ENCODE measurements at regions not wholly inside any gene's neighbourhood (a gene's known extent, or its start where the extent isn't known, plus 50 kb on each side); places are given as distances from the start of the nearest gene placed in this dataset.

DNA sequence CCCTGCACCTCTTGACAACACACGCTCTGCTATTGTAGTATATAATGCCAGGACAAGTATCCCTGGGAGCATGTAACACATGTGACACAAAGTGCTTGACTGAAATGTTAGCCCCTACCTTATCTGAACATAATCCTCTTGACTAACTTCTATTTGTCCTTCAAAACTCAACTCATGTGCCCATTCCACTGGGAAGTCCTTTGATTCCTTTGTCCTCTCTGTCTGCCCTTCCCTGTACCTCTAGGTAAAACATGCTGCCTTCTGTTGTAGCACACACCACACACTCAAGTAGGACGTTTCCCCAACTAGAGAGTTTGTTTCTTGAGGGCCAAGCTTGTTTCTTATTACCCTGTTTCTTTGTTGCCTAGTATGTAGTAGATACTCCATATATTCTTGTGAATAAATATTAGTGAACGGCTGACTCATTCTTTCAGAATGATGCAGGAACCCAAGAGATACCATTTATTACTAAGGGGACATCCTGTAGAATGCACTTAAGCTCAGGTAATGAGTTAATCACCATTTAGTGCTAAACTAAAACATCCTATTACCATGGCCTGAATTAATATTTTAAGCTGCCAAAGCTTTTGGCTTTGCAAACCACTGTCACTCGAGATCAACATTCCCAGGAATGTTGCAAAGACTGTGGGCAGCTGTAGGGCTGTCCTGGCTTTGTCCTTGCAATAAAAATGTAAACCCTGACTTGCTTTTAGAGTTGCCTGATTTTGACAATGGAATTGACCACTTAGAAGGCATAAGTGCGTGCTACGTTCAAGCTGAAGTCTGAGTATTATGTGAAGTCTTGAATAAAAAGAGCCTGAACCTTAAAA, 313.4 kb downstream of the COG6 start:
- H3K4me3 ChIP-seq (ENCODE audit: low read depth, low read length): no peak overlapping the region
- TF ChIP-seq, protein P1, sequence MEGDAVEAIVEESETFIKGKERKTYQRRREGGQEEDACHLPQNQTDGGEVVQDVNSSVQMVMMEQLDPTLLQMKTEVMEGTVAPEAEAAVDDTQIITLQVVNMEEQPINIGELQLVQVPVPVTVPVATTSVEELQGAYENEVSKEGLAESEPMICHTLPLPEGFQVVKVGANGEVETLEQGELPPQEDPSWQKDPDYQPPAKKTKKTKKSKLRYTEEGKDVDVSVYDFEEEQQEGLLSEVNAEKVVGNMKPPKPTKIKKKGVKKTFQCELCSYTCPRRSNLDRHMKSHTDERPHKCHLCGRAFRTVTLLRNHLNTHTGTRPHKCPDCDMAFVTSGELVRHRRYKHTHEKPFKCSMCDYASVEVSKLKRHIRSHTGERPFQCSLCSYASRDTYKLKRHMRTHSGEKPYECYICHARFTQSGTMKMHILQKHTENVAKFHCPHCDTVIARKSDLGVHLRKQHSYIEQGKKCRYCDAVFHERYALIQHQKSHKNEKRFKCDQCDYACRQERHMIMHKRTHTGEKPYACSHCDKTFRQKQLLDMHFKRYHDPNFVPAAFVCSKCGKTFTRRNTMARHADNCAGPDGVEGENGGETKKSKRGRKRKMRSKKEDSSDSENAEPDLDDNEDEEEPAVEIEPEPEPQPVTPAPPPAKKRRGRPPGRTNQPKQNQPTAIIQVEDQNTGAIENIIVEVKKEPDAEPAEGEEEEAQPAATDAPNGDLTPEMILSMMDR (IDR thresholded peaks at IDR 0.05; ENCODE audit: insufficient read depth, low read depth, low read length, missing control alignments): no peak
- peak; percentile 28 for DNase-seq (ENCODE audit: low read depth)

DNA sequence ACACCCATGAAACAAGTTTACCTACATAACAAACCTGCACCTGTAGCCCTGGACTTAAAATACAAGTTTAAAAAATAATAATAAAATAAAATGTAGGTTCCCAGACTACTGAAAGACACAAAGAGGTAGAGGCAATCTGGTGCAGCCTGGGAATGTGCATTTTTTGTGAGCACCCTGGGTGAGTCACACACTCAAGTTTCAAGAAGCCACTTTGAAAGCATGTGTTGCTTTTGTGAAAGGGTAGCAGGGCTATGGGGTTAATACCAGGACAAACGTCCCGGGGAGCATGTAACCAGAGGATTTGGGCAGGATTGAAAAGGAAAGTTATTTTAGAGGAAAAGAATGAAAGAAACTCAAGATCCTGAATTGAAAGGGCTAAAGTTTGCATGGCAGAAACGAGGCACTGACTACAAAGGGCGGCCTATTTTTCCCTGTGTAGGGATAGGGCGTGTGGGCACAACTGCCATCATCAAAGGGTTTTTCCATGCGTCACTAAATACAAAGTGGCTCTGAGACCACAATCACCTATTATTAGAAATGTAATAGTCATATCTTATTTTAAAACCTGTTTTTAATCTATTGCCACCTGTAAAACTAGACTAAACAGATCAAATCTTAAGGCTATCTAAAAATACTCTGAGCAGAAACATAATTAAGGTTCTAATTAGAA, 314.9 kb downstream of the COG6 start:
- no peak overlapping the region for H3K4me3 ChIP-seq (ENCODE audit: low read depth, low read length)
- peak; percentile 24 for DNase-seq (ENCODE audit: low read depth)

GRCh38 chr13:39971526-39971925, 316.1 kb downstream of the COG6 start:
- TF ChIP-seq, protein P1 (IDR thresholded peaks at IDR 0.05; ENCODE audit: insufficient read depth, low read depth, low read length, missing control alignments): no peak
- DNase-seq (ENCODE audit: low read depth): no peak

More for the DNA sequence above, 314.9 kb downstream of the COG6 start:
- TF ChIP-seq, protein P1 (IDR thresholded peaks at IDR 0.05; ENCODE audit: insufficient read depth, low read depth, low read length, missing control alignments): no peak

DNA sequence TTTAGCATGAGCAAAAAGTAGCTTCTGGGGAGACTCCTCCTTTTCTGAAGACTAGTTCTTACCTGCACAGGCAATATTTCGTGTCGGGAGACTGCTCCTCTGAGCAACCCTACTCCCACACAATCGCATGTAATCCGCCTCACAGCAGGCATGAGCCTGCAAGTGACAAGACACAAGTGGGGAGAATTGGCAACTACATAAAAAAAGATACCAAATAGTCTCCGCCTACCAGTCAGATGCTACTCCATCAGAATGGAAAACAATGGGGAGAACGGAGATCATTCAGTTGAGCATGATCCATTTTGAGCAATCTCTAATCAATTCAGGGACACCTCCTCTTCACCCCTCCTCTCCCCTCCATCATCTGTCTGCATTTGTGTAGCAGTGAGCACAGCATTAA, 321.0 kb downstream of the COG6 start:
- no peak for DNase-seq (ENCODE audit: low read depth)
- TF ChIP-seq, protein P1 (IDR thresholded peaks at IDR 0.05; ENCODE audit: insufficient read depth, low read depth, low read length, missing control alignments): no peak
- no peak overlapping the region for H3K4me3 ChIP-seq (ENCODE audit: low read depth, low read length)

More at GRCh38 chr13:39971526-39971925, 316.1 kb downstream of the COG6 start:
- H3K4me3 ChIP-seq (ENCODE audit: low read depth, low read length): no peak overlapping the region

- DNase-seq (ENCODE audit: low read depth): no peak
- H3K4me3 ChIP-seq (ENCODE audit: low read depth, low read length): no peak overlapping the region
- TF ChIP-seq, protein P1 (IDR thresholded peaks at IDR 0.05; ENCODE audit: insufficient read depth, low read depth, low read length, missing control alignments): no peak
These were observed 325.6 kb downstream of the COG6 start for GRCh38 chr13:39981056-39981455.

GRCh38 chr13:39982745-39983144, 327.3 kb downstream of the COG6 start:
- H3K4me3 ChIP-seq (ENCODE audit: low read depth, low read length): no peak overlapping the region
- DNase-seq (ENCODE audit: low read depth): peak; percentile 13
- TF ChIP-seq, protein P1 (IDR thresholded peaks at IDR 0.05; ENCODE audit: insufficient read depth, low read depth, low read length, missing control alignments): no peak
